ENCODE measurements at regions not wholly inside any gene's neighbourhood (a gene's known extent, or its start where the extent isn't known, plus 50 kb on each side); places are given as distances from the start of the nearest gene placed in this dataset.

- Histone ChIP-seq H3K9me3 (ENCODE audit: control insufficient read depth, low read length) (no peaks in the 10 kb centered on the region), H3K27ac (ENCODE audit: insufficient read depth, low read depth, low read length, poor library complexity, severe bottlenecking) (no peak overlapping the region), H3K27me3 (ENCODE audit: control insufficient read depth, insufficient read depth, low read length, poor library complexity, severe bottlenecking) (no peaks in the 10 kb centered on the region), H3K4me3 (ENCODE audit: insufficient read depth, low read depth, low read length) (no peak overlapping the region), H3K36me3 (ENCODE audit: control insufficient read depth, insufficient read depth, low read length) (no peaks in the 10 kb centered on the region), H3K4me1 (ENCODE audit: control insufficient read depth, insufficient read depth, low read length) (no peaks in the 10 kb centered on the region)
- 93 to 98% methylated on average over 3 of the region's 3 CpGs for WGBS, 2 experiments
Observed at GRCh38 chr1:187078321-187078720, 249.6 kb downstream of the PLA2G4A start.

- WGBS, 2 experiments, result 89 to 95% methylated on average over 2 of the region's 2 CpGs
- Histone ChIP-seq H3K27ac (ENCODE audit: insufficient read depth, low read depth, low read length, poor library complexity, severe bottlenecking) (no peak overlapping the region), H3K27me3 (ENCODE audit: control insufficient read depth, insufficient read depth, low read length, poor library complexity, severe bottlenecking) (no peaks in the 10 kb centered on the region), H3K4me1 (ENCODE audit: control insufficient read depth, insufficient read depth, low read length) (no peaks in the 10 kb centered on the region), H3K4me3 (ENCODE audit: insufficient read depth, low read depth, low read length) (no peak overlapping the region), H3K9me3 (ENCODE audit: control insufficient read depth, low read length) (no peaks in the 10 kb centered on the region), H3K36me3 (ENCODE audit: control insufficient read depth, insufficient read depth, low read length) (no peaks in the 10 kb centered on the region)
Observed at GRCh38 chr1:187078916-187079315, 250.2 kb downstream of the PLA2G4A start.

DNA sequence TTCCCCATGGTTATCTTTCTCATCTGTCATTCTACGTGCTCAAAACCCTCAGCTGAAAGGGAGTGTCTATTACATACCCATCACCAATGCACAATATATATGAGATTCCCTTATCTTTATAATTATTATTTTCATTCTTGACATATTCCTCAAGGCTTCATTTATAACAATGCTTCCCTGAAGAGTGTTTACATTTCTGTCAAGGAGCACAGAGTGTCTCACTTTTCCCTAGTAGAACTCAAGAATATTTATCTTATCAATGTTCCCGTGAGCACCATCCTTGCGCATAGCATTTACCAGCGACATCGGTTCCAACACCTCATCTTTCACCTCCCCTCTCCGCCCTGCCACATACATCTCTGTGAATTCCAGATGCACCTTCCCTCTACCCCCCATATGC is 250.6 kb downstream of the PLA2G4A start:
- no peaks in the 10 kb centered on the region for H3K36me3 ChIP-seq (ENCODE audit: control insufficient read depth, insufficient read depth, low read length)
- H3K4me1 ChIP-seq (ENCODE audit: control insufficient read depth, insufficient read depth, low read length), result no peaks in the 10 kb centered on the region
- no peak overlapping the region for H3K27ac ChIP-seq (ENCODE audit: insufficient read depth, low read depth, low read length, poor library complexity, severe bottlenecking)
- no peaks in the 10 kb centered on the region for H3K9me3 ChIP-seq (ENCODE audit: control insufficient read depth, low read length)
- H3K27me3 ChIP-seq (ENCODE audit: control insufficient read depth, insufficient read depth, low read length, poor library complexity, severe bottlenecking), result no peaks in the 10 kb centered on the region
- WGBS, 2 experiments, result 95% methylated on average over 6 of the region's 6 CpGs
- no peak overlapping the region for H3K4me3 ChIP-seq (ENCODE audit: insufficient read depth, low read depth, low read length)

DNA sequence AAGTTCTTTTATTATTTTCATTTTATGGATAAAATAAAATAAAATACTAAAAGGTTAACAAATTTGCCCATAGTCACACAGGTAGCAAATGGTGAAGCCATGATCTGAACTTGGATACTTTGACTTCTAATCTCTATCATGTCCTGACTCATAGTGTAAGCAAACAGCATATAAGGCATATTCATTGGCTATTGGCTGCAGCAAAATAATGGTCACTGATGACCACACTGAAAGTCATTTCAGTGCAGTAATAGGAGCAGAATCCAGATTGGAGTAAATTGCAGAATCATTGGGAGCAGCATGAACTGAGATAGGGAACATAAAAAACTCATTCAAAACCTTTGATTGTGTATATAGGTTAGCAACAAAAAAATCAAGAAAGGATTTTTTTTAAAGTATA is 262.9 kb downstream of the PLA2G4A start:
- Histone ChIP-seq H3K9me3 (ENCODE audit: control insufficient read depth, low read length) (no peaks in the 10 kb centered on the region), H3K27ac (ENCODE audit: insufficient read depth, low read depth, low read length, poor library complexity, severe bottlenecking) (no peak overlapping the region), H3K36me3 (ENCODE audit: control insufficient read depth, insufficient read depth, low read length) (no peaks in the 10 kb centered on the region), H3K27me3 (ENCODE audit: control insufficient read depth, insufficient read depth, low read length, poor library complexity, severe bottlenecking) (no peaks in the 10 kb centered on the region), H3K4me1 (ENCODE audit: control insufficient read depth, insufficient read depth, low read length) (no peaks in the 10 kb centered on the region), H3K4me3 (ENCODE audit: insufficient read depth, low read depth, low read length) (no peak overlapping the region)

GRCh38 chr1:187092104-187092503 is 263.4 kb downstream of the PLA2G4A start:
- Histone ChIP-seq H3K36me3 (ENCODE audit: control insufficient read depth, insufficient read depth, low read length) (no peaks in the 10 kb centered on the region), H3K27me3 (ENCODE audit: control insufficient read depth, insufficient read depth, low read length, poor library complexity, severe bottlenecking) (no peaks in the 10 kb centered on the region), H3K9me3 (ENCODE audit: control insufficient read depth, low read length) (no peaks in the 10 kb centered on the region), H3K4me1 (ENCODE audit: control insufficient read depth, insufficient read depth, low read length) (no peaks in the 10 kb centered on the region), H3K27ac (ENCODE audit: insufficient read depth, low read depth, low read length, poor library complexity, severe bottlenecking) (no peak overlapping the region), H3K4me3 (ENCODE audit: insufficient read depth, low read depth, low read length) (no peak overlapping the region)
- WGBS, 2 experiments, result 94 to 96% methylated on average over 4 of the region's 4 CpGs

DNA sequence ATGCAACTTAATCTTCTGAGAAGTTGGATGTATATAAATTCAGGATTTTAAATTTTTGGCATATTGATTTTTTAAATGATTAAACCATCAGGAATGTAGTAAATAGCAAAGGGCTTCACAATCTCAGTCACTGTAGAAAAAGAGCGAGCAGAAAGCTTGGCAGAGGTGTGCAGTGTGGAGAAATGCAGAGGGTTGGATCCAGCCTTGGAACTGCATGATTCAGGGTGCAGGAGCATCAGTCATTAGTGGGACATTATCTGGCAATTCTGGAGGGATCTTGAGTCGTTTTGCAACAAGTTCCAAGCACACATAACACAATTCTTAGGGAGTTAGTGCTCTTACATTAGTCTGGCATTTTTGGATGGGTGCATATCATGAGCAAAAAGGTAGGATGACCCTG is 267.9 kb downstream of the PLA2G4A start:
- H3K27ac ChIP-seq (ENCODE audit: insufficient read depth, low read depth, low read length, poor library complexity, severe bottlenecking), result no peak overlapping the region
- no peaks in the 10 kb centered on the region for H3K4me1 ChIP-seq (ENCODE audit: control insufficient read depth, insufficient read depth, low read length)
- H3K27me3 ChIP-seq (ENCODE audit: control insufficient read depth, insufficient read depth, low read length, poor library complexity, severe bottlenecking), result no peaks in the 10 kb centered on the region
- WGBS, 2 experiments, result 90 to 96% methylated on average over 2 of the region's 2 CpGs
- no peaks in the 10 kb centered on the region for H3K9me3 ChIP-seq (ENCODE audit: control insufficient read depth, low read length)
- no peak overlapping the region for H3K4me3 ChIP-seq (ENCODE audit: insufficient read depth, low read depth, low read length)
- no peaks in the 10 kb centered on the region for H3K36me3 ChIP-seq (ENCODE audit: control insufficient read depth, insufficient read depth, low read length)

- no peaks in the 10 kb centered on the region for H3K36me3 ChIP-seq (ENCODE audit: control insufficient read depth, insufficient read depth, low read length)
- no peaks in the 10 kb centered on the region for H3K27me3 ChIP-seq (ENCODE audit: control insufficient read depth, insufficient read depth, low read length, poor library complexity, severe bottlenecking)
- no peak overlapping the region for H3K27ac ChIP-seq (ENCODE audit: insufficient read depth, low read depth, low read length, poor library complexity, severe bottlenecking)
- no peaks in the 10 kb centered on the region for H3K4me1 ChIP-seq (ENCODE audit: control insufficient read depth, insufficient read depth, low read length)
- H3K9me3 ChIP-seq (ENCODE audit: control insufficient read depth, low read length), result no peaks in the 10 kb centered on the region
- H3K4me3 ChIP-seq (ENCODE audit: insufficient read depth, low read depth, low read length), result no peak overlapping the region
Observed at GRCh38 chr1:187110351-187110750, 281.6 kb downstream of the PLA2G4A start.

GRCh38 chr1:187114792-187115191 is 286.0 kb downstream of the PLA2G4A start:
- Histone ChIP-seq H3K27ac (ENCODE audit: insufficient read depth, low read depth, low read length, poor library complexity, severe bottlenecking) (no peak overlapping the region), H3K4me1 (ENCODE audit: control insufficient read depth, insufficient read depth, low read length) (no peaks in the 10 kb centered on the region), H3K36me3 (ENCODE audit: control insufficient read depth, insufficient read depth, low read length) (no peaks in the 10 kb centered on the region), H3K27me3 (ENCODE audit: control insufficient read depth, insufficient read depth, low read length, poor library complexity, severe bottlenecking) (no peaks in the 10 kb centered on the region), H3K4me3 (ENCODE audit: insufficient read depth, low read depth, low read length) (no peak overlapping the region), H3K9me3 (ENCODE audit: control insufficient read depth, low read length) (no peaks in the 10 kb centered on the region)

GRCh38 chr1:187121661-187122060 is 292.9 kb downstream of the PLA2G4A start:
- Histone ChIP-seq H3K4me1 (ENCODE audit: control insufficient read depth, insufficient read depth, low read length) (no peaks in the 10 kb centered on the region), H3K27me3 (ENCODE audit: control insufficient read depth, insufficient read depth, low read length, poor library complexity, severe bottlenecking) (no peaks in the 10 kb centered on the region), H3K27ac (ENCODE audit: insufficient read depth, low read depth, low read length, poor library complexity, severe bottlenecking) (no peak overlapping the region), H3K36me3 (ENCODE audit: control insufficient read depth, insufficient read depth, low read length) (no peaks in the 10 kb centered on the region), H3K9me3 (ENCODE audit: control insufficient read depth, low read length) (no peaks in the 10 kb centered on the region), H3K4me3 (ENCODE audit: insufficient read depth, low read depth, low read length) (no peak overlapping the region)

DNA sequence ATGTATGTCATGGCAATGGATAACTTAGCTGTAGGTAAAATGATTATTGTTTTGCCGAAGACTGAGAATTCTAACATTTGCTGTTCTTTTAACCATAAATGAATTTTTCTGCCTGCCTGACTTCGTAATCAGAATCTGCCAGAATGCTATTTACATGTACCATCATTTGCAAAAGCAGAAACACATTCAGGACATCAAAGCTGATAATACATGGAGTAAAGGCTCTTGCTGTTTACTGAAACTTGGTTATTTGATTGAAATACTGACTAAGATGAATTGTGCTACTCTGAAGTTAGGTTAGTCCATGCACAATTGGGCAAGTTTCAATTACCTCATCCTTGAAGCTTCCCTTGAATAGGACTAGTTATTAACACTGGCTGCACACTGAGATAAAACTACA is 293.8 kb downstream of the PLA2G4A start:
- H3K27ac ChIP-seq (ENCODE audit: insufficient read depth, low read depth, low read length, poor library complexity, severe bottlenecking), result no peak overlapping the region
- no peaks in the 10 kb centered on the region for H3K27me3 ChIP-seq (ENCODE audit: control insufficient read depth, insufficient read depth, low read length, poor library complexity, severe bottlenecking)
- no peaks in the 10 kb centered on the region for H3K4me1 ChIP-seq (ENCODE audit: control insufficient read depth, insufficient read depth, low read length)
- no peaks in the 10 kb centered on the region for H3K36me3 ChIP-seq (ENCODE audit: control insufficient read depth, insufficient read depth, low read length)
- WGBS, 2 experiments, result 96 to 100% methylated on average over 1 to 2 of the region's 2 CpGs
- H3K4me3 ChIP-seq (ENCODE audit: insufficient read depth, low read depth, low read length), result no peak overlapping the region
- H3K9me3 ChIP-seq (ENCODE audit: control insufficient read depth, low read length), result no peaks in the 10 kb centered on the region

- 100% methylated on average over 1 of the region's 1 CpG; no CpG with 5 or more reads in 1 of the 2 experiments for WGBS, 2 experiments
Observed at GRCh38 chr1:187129132-187129531, 300.4 kb downstream of the PLA2G4A start.

More at GRCh38 chr1:187129132-187129531, 300.4 kb downstream of the PLA2G4A start:
- Histone ChIP-seq H3K27me3 (ENCODE audit: control insufficient read depth, insufficient read depth, low read length, poor library complexity, severe bottlenecking) (no peaks in the 10 kb centered on the region), H3K4me1 (ENCODE audit: control insufficient read depth, insufficient read depth, low read length) (no peaks in the 10 kb centered on the region), H3K9me3 (ENCODE audit: control insufficient read depth, low read length) (no peaks in the 10 kb centered on the region), H3K27ac (ENCODE audit: insufficient read depth, low read depth, low read length, poor library complexity, severe bottlenecking) (no peak overlapping the region), H3K36me3 (ENCODE audit: control insufficient read depth, insufficient read depth, low read length) (no peaks in the 10 kb centered on the region), H3K4me3 (ENCODE audit: insufficient read depth, low read depth, low read length) (no peak overlapping the region)
